Mucosa of descending colon (tissue), 3 donors: ENCODE measurements at regions not wholly inside any gene's neighbourhood (a gene's known extent, or its start where the extent isn't known, plus 50 kb on each side); places are given as distances from the start of the nearest gene placed in this dataset.

Experiments
- ATAC-seq: fragments of 200-7000 bp; cut with Tn5 transposase; one replicate; pipeline ENCODE4 v1.9.1; 2020; ENCODE audit warnings: mild to moderate bottlenecking, moderate library complexity
- DNase-seq, 3 donors: peaks; one replicate each; pipeline ENCODE4 v3.0.0-alpha.2; 2020
- H3K36me3 ChIP-seq: fragments of 200-600 bp; one replicate; pipeline ENCODE4 v1.8.0; 2021; ENCODE audit warnings: low read depth, mild to moderate bottlenecking
- H3K4me1 ChIP-seq: fragments of 200-600 bp; one replicate; pipeline ENCODE4 v1.8.0; 2021; ENCODE audit warnings: low read depth, mild to moderate bottlenecking
- H3K4me3 ChIP-seq: fragments of 200-600 bp; one replicate; pipeline ENCODE4 v1.8.0; 2021; ENCODE audit warnings: mild to moderate bottlenecking
- H3K9me3 ChIP-seq: fragments of 200-600 bp; one replicate; pipeline ENCODE4 v1.8.0; 2021; ENCODE audit warnings: mild to moderate bottlenecking
- CTCF ChIP-seq: fragments of 200-600 bp; IDR thresholded peaks from one replicate; pipeline ENCODE4 v1.8.0; 2022; ENCODE audit warnings: antibody characterized with exemption, mild to moderate bottlenecking
- intact Hi-C, 2 donors: fragments of 100-400 bp; cut with DNase I in 1 of 2; cut with micrococcal nuclease in 1 of 2; formaldehyde crosslinking; loops; one replicate each; pipeline versions ENCODE4 v1.11.0 to v1.11.1; 2022; cut with DNase I, micrococcal nuclease
- donor health status: DM: no; HTN: no; CAD: no; lungs with moderate emphysema.
- donor health status: DM: no; HTN: no; CAD: no.
- donor health status: DM: no; HTN: yes; CAD: no.

GRCh38 chr3:145936971-145937370, 224.0 kb downstream of the PLOD2 start:
- no peak for TF ChIP-seq CTCF
- ATAC-seq, result no peak
- intact Hi-C loops, result no loop called here

GRCh38 chr3:145939431-145939830, 221.6 kb downstream of the PLOD2 start:
- Histone ChIP-seq H3K9me3 (no peaks in the 10 kb centered on the region), H3K36me3 (no peaks in the 10 kb centered on the region), H3K4me1 (no peaks in the 10 kb centered on the region), H3K4me3 (no peak overlapping the region)
- TF ChIP-seq CTCF, result no peak
- no peak for DNase-seq
- intact Hi-C loops, result no loop called here
- no peak for ATAC-seq

More at GRCh38 chr3:145936971-145937370, 224.0 kb downstream of the PLOD2 start:
- DNase-seq, result no peak
- no peaks in the 10 kb centered on the region for H3K36me3 ChIP-seq
- no peaks in the 10 kb centered on the region for H3K4me1 ChIP-seq
- H3K9me3 ChIP-seq, result no peaks in the 10 kb centered on the region
- H3K4me3 ChIP-seq, result no peak overlapping the region

- H3K36me3 ChIP-seq, result no peaks in the 10 kb centered on the region
- intact Hi-C loops, result no loop called here
- no peak overlapping the region for H3K4me3 ChIP-seq
- DNase-seq, result no peak
- TF ChIP-seq CTCF, result no peak
- no peaks in the 10 kb centered on the region for H3K4me1 ChIP-seq
- no peaks in the 10 kb centered on the region for H3K9me3 ChIP-seq
- no peak for ATAC-seq
These were observed 218.9 kb downstream of the PLOD2 start for GRCh38 chr3:145942052-145942451.

- DNase-seq, result no peak
- no peak for TF ChIP-seq CTCF
- ATAC-seq, result no peak
- H3K36me3 ChIP-seq, result no peaks in the 10 kb centered on the region
- no peaks in the 10 kb centered on the region for H3K4me1 ChIP-seq
- no peak overlapping the region for H3K4me3 ChIP-seq
- no peaks in the 10 kb centered on the region for H3K9me3 ChIP-seq
- intact Hi-C loops, result no loop called here
These were observed 217.0 kb downstream of the PLOD2 start for GRCh38 chr3:145943952-145944351.

GRCh38 chr3:145951441-145951840, 209.5 kb downstream of the PLOD2 start:
- H3K36me3 ChIP-seq, result no peaks in the 10 kb centered on the region
- DNase-seq, result no peak
- no peaks in the 10 kb centered on the region for H3K9me3 ChIP-seq
- no peak overlapping the region for H3K4me3 ChIP-seq
- TF ChIP-seq CTCF, result no peak
- ATAC-seq, result no peak
- H3K4me1 ChIP-seq, result no peaks in the 10 kb centered on the region
- intact Hi-C loops, result no loop called here

GRCh38 chr3:145952536-145952935, 208.4 kb downstream of the PLOD2 start:
- DNase-seq (no peak), ATAC-seq (no peak)
- intact Hi-C loops, result no loop called here
- Histone ChIP-seq H3K36me3 (no peaks in the 10 kb centered on the region), H3K4me3 (no peak overlapping the region), H3K9me3 (no peaks in the 10 kb centered on the region), H3K4me1 (no peaks in the 10 kb centered on the region)
- TF ChIP-seq CTCF, result no peak
